ENCODE measurements at regions not wholly inside any gene's neighbourhood (a gene's known extent, or its start where the extent isn't known, plus 50 kb on each side); places are given as distances from the start of the nearest gene placed in this dataset.

DNA sequence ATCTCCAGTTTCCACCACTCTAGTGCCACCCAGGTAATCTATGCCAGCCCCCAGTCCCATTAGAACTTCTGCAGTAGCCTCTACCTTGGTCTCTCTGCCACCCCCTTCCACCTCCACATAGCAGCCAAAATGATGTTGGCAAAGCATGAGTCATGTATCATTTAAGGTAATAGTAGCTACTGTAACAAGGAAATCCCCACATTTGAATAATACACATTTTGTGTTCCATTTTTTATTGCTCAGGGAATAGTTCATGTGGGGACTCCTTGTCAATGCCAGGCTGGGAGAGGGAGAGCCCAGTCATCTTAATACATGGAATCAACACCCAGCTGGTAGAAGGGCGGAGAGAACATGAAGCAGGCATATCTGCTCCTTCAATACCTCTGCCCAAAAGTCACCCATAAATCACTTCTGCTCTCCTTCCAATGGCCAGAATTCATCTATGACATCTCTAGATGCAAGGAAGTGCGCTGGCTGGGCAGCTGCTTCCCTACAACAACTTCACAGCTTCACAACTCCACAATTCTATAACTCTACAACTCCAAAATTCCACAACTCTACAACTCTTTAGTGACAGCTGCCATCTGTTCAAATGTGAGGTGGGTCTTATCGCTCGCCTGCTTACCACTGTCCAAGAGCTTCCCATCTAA, 70.6 kb upstream of the GLS start:
- peak; percentile 26 for DNase-seq (ENCODE audit: low spot score)

DNA sequence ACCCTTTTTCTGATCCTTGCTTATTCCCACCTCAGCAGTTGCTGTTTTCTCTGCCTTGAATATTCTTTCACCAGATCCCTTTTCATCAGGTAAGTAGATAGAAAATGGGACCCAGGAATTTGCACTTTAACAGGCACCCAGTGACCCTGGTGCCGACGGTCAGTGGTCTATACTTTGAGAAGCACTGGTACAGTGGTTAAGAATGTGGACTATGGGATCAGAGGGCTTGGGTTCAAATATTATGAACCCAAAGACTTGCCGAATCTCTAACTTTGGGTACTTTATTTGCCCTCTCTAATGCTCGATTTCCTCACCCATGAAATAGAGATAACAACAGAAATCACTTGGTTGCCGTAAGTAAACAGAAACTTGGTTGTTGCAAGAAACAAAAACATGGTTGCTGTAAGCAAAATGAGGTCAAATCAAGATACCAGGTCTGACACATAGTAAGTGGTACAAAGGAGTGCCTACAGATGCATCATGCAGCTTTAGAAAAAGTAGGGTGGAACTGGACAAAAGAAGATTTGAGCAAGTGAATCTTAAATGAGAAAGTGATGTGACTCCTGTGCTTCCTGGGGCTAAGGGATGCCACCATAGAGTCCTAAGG, 69.5 kb upstream of the GLS start:
- DNase-seq (ENCODE audit: low spot score), result no peak

DNA sequence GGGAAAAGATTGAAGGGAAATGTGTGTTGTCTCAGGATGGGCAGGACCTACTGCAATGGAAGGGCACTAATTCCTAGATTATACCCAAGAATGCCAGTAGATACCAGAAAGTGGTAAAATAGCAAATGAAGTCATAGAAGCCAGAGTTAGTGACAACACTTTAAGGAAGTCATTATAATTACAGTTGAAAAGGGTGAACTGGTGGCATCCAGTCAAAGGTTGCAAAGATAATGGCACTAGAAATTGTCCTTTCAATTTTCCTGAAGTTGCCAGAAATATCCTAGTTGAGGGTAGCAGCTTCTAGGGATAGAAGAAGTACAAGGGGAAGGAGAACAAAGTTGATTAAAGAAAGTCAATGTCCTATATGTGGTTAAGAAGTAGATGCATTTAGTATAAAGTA, 68.8 kb upstream of the GLS start:
- no peak for DNase-seq (ENCODE audit: low spot score)

DNA sequence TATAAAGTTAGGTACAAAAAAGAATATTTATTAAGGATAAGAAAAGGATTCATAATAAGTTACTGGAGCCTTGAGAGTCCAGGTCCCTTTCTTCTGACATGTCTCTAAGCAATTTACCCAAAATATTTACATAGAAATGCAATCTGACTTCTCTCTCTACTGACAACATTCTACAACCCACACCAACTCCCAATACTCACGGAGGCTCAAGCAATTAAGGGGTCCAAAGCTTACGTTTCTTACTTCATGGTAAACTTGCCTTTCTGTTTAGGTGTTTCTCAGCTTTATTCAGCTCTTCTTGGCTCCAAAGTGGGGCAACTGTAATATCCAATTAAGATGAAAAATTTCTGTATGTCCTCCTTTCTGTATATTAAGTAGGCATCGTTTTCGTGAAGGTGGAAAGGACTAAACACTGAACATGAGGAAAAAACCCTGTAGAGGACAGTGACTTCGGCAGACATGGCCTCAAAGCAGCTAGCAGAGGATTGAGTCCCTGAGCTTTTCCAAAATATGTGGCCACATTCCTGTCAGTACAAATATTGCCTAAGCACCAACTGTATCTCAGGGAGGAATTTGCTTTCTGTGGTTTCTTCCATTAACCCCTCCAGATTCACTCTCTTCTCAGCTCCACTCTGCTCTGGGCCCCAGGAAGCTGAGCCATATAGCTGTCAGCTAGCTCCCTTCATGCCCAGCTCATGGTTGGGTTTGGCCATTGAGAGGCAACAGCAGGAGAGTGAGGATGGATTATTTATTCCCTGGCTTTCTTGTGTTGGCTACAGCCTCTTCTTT, 67.9 kb upstream of the GLS start:
- DNase-seq (ENCODE audit: low spot score), result no peak

DNA sequence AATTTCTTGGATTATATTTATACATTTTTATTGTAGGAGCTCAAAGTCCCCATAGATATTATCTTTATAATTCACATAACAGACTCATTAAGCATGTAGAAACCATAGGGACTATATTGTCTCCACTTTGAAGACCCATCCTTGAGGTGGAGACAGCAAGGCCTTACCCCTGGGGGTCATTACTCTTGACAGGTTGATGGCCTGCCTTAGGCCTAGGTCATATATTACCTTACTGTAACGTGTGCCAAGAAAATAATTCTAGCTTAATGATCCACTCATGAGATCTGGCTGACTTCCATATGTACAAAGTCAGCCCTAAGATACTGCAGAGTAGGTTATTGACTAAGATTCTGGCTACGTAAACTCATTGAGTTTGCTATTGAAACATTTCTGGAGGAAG, 65.4 kb upstream of the GLS start:
- peak; percentile 72 for DNase-seq (ENCODE audit: low spot score)

DNA sequence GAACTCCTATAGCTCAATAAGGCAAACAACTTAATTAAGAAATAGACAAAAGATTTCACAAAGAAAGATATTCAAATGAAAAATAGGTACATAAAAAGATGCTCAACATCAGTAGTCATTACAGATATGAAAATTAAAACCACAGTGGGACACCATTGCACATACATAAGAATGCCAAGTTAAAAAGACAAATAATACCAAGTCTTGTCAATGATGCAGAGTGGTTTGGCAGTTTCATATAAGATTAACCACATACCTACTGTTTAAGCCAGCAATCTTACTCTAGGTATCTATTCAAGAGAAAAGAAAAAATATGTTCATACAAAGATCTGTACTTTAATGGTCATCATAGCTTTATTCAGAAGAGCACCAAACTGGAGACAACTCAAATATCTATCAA, 63.5 kb upstream of the GLS start:
- no peak for DNase-seq (ENCODE audit: low spot score)

DNA sequence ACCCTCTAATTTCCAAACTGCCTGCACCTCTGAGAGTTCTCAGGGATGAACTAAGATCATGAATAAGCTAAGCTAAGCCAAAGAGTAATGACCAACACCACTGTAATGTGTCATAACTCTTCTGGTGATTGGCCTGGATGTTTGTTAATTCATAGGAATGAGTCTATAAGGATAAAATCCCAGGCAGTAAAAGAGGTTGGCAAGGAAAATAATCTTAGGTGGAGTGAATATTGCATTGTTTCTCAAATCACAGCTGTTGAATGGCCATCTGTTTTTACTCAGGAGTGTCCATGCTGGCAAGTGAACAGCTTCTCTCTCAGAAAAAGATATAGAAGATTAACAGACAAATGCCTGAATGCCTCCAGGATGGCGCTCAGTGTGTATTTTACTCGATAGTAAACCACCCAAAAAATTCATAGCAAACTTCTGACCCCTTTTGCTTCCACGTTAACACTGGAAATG, 60.8 kb upstream of the GLS start:
- DNase-seq (ENCODE audit: low spot score), result no peak

DNA sequence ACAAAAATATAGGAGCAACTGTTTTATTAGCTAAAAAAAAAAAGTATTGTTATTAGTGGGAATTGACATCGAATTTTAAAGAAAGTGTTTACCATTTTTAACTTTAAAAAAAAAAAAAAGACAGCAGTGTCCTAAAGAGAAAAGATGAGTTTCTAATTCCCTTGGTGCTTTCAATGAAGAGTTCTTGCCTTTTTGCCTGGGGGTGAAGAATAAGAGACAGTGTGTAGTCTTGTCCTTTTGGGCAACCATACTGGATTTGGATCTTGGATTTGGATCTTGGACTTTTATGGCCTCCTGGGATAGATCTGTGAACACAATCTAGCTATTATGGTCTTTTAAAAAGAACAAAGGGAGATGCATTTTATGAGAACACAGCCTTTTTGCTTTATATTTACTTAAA, 60.2 kb upstream of the GLS start:
- DNase-seq (ENCODE audit: low spot score), result no peak

DNA sequence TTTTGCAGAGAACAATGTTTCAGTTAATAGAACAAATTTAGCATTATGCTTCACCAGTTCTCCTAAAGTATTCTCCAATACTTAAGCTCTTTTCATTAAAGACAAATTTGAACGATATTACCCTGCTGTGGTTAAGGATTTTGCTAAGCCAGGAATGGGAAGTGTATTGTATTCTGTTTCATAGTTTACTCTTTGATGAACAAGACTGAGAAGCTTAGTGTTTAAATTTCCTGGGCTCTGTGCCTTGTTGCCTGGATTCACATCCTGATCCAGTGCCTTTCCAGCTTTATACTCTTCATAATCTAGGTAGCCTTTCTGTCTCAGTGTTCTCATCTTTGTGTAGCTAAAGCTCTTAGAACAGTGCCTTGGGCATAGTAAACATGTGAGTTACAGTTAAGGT, 58.6 kb upstream of the GLS start:
- no peak for DNase-seq (ENCODE audit: low spot score)

DNA sequence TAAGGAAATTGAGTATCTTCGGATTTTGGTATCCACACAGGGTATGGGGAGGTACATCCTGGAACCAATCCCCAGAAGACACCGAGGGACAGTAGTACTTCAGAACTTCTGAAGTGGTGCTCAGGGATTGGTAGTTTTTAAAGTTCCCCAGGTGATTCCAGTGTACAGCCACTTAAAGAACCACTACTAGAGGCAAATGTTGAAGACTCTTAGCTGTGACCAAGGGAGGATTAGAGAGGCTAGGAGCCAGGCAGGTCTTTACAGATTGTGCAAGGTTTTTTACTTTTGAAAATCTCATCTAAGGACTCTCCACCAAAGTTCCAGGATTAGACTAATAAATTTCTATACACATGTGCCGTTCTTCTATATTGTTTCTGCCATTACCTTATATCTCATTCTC, 52.9 kb upstream of the GLS start:
- DNase-seq (ENCODE audit: low spot score), result no peak

DNA sequence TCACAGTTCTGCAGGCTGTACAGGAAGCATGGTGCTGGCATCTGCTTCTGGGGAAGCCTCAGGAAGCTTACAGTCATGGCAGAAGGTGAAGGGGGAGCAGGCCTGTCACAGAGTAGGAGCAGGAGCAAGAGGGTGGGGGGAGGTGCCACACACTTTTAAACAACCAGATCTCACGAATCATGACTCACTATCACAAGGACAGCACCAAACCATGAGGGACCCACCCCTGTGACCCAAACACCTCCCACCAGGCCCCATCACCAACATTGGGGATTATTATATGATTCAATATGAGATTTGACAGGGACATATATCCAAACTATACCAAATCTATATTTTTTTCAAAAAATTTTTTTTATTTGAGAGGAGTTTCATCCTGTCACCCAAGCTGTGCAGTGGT, 51.0 kb upstream of the GLS start:
- DNase-seq (ENCODE audit: low spot score), result no peak

Measured in LoVo (cell line).